ENCODE measurements at regions not wholly inside any gene's neighbourhood (a gene's known extent, or its start where the extent isn't known, plus 50 kb on each side); places are given as distances from the start of the nearest gene placed in this dataset.

GRCh38 chr15:97691799-97692198 lies 268.7 kb upstream of the ARRDC4 start:
- DNase-seq (ENCODE audit: low read depth in 2 of 2), result no peak

GRCh38 chr15:97692301-97693015 lies 268.0 kb upstream of the ARRDC4 start:
- DNase-seq (ENCODE audit: low read depth in 2 of 2), result no peak

GRCh38 chr15:97694456-97694855 lies 266.0 kb upstream of the ARRDC4 start:
- DNase-seq (ENCODE audit: low read depth in 2 of 2), result no peak

GRCh38 chr15:97703400-97703799 lies 257.1 kb upstream of the ARRDC4 start:
- DNase-seq (ENCODE audit: low read depth in 2 of 2), result no peak

- no peak for DNase-seq (ENCODE audit: low read depth in 2 of 2)
These were observed 254.4 kb upstream of the ARRDC4 start for GRCh38 chr15:97706059-97706458.

GRCh38 chr15:97708252-97708651 lies 252.3 kb upstream of the ARRDC4 start:
- DNase-seq (ENCODE audit: low read depth in 2 of 2), result no peak

- no peak for DNase-seq (ENCODE audit: low read depth in 2 of 2)
These were observed 248.0 kb upstream of the ARRDC4 start for GRCh38 chr15:97712530-97712929.

GRCh38 chr15:97717806-97718205 lies 242.7 kb upstream of the ARRDC4 start:
- no peak for DNase-seq (ENCODE audit: low read depth in 2 of 2)

GRCh38 chr15:97718509-97718908 lies 242.0 kb upstream of the ARRDC4 start:
- DNase-seq (ENCODE audit: low read depth in 2 of 2), result no peak

- DNase-seq (ENCODE audit: low read depth in 2 of 2), result no peak
These were observed 231.7 kb upstream of the ARRDC4 start for GRCh38 chr15:97728791-97729190.

GRCh38 chr15:97729270-97729669 lies 231.2 kb upstream of the ARRDC4 start:
- no peak for DNase-seq (ENCODE audit: low read depth in 2 of 2)

- no peak for DNase-seq (ENCODE audit: low read depth in 2 of 2)
These were observed 230.2 kb upstream of the ARRDC4 start for GRCh38 chr15:97730315-97730714.

GRCh38 chr15:97731859-97732258 lies 228.6 kb upstream of the ARRDC4 start:
- DNase-seq (ENCODE audit: low read depth in 2 of 2), result no peak

GRCh38 chr15:97733373-97733772 lies 227.1 kb upstream of the ARRDC4 start:
- no peak for DNase-seq (ENCODE audit: low read depth in 2 of 2)

- DNase-seq (ENCODE audit: low read depth in 2 of 2), result no peak
These were observed 223.8 kb upstream of the ARRDC4 start for GRCh38 chr15:97736748-97737147.

GRCh38 chr15:97745481-97746071 lies 214.9 kb upstream of the ARRDC4 start:
- DNase-seq (ENCODE audit: low read depth in 2 of 2), result peak; percentile 3 to 4

- DNase-seq (ENCODE audit: low read depth in 2 of 2), result no peak
These were observed 213.2 kb upstream of the ARRDC4 start for GRCh38 chr15:97747342-97747741.

- DNase-seq (ENCODE audit: low read depth in 2 of 2), result no peak
These were observed 211.9 kb upstream of the ARRDC4 start for GRCh38 chr15:97748576-97748975.

- no peak for DNase-seq (ENCODE audit: low read depth in 2 of 2)
These were observed 210.4 kb upstream of the ARRDC4 start for GRCh38 chr15:97750060-97750459.

- no peak for DNase-seq (ENCODE audit: low read depth in 2 of 2)
These were observed 204.8 kb upstream of the ARRDC4 start for GRCh38 chr15:97755726-97756125.

- DNase-seq (ENCODE audit: low read depth in 2 of 2), result no peak
These were observed 201.1 kb upstream of the ARRDC4 start for GRCh38 chr15:97759363-97759762.

GRCh38 chr15:97761110-97761509 lies 199.4 kb upstream of the ARRDC4 start:
- DNase-seq (ENCODE audit: low read depth in 2 of 2), result no peak

- DNase-seq (ENCODE audit: low read depth in 2 of 2), result no peak
These were observed 177.3 kb upstream of the ARRDC4 start for GRCh38 chr15:97783240-97783639.

GRCh38 chr15:97786741-97787140 lies 173.8 kb upstream of the ARRDC4 start:
- DNase-seq (ENCODE audit: low read depth in 2 of 2), result no peak
